ENCODE measurements at regions not wholly inside any gene's neighbourhood (a gene's known extent, or its start where the extent isn't known, plus 50 kb on each side); places are given as distances from the start of the nearest gene placed in this dataset.

DNA sequence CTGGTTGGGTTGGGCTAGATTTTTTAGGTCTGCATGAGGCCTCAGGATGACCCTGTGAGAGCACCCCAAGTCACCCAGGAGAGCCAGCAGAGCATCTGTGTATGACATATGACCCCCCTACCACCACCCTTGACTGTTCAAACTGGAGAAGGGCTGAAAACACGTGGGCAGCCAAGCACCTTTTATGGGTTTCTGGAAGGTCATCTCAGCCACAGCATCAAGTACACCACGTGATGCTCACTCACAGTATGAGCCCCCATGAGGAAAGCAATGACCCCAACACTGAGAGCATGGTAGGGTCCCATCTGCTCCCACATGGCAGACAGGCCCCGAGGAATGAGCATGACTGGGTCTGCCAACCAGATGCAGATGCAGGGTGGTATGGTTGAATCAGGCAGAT is 149.4 kb upstream of the GDF10 start:
- Histone ChIP-seq H3K27ac (no peak overlapping the region), H3K9me3 (replicated peaks in 1 of 3) (peaks cover 0 to 6% (median 0%) of the 10 kb centered on the region in 3 donors), H3K4me1 (replicated peaks in 1 of 2) (no peaks in the 10 kb centered on the region), H3K36me3 (replicated peaks in 1 of 2) (no peaks in the 10 kb centered on the region), H3K4me3 (no peak overlapping the region), H3K27me3 (no peaks in the 10 kb centered on the region)
- DNase-seq = no peak
- intact Hi-C loops (cut with DNase I) = no loop called here
- 64 to 100% (median 70%) methylated on average over 1 to 3 of the region's 3 CpGs for WGBS, 4 donors
- TF ChIP-seq POLR2A (IDR thresholded peaks at IDR 0.05) = no peak
- TF ChIP-seq, protein P1, sequence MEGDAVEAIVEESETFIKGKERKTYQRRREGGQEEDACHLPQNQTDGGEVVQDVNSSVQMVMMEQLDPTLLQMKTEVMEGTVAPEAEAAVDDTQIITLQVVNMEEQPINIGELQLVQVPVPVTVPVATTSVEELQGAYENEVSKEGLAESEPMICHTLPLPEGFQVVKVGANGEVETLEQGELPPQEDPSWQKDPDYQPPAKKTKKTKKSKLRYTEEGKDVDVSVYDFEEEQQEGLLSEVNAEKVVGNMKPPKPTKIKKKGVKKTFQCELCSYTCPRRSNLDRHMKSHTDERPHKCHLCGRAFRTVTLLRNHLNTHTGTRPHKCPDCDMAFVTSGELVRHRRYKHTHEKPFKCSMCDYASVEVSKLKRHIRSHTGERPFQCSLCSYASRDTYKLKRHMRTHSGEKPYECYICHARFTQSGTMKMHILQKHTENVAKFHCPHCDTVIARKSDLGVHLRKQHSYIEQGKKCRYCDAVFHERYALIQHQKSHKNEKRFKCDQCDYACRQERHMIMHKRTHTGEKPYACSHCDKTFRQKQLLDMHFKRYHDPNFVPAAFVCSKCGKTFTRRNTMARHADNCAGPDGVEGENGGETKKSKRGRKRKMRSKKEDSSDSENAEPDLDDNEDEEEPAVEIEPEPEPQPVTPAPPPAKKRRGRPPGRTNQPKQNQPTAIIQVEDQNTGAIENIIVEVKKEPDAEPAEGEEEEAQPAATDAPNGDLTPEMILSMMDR (IDR thresholded peaks at IDR 0.05) = no peak

GRCh38 chr10:47151920-47152319 is 148.1 kb upstream of the GDF10 start:
- TF ChIP-seq, protein P1 (IDR thresholded peaks at IDR 0.05) = no peak
- no peak for TF ChIP-seq POLR2A (IDR thresholded peaks at IDR 0.05)
- intact Hi-C loops (cut with DNase I) = no loop called here
- no peak for DNase-seq
- Histone ChIP-seq H3K27ac (no peak overlapping the region), H3K27me3 (no peaks in the 10 kb centered on the region), H3K4me3 (no peak overlapping the region), H3K36me3 (replicated peaks in 1 of 2) (no peaks in the 10 kb centered on the region), H3K9me3 (replicated peaks in 1 of 3) (peaks cover 0 to 6% (median 0%) of the 10 kb centered on the region in 3 donors), H3K4me1 (replicated peaks in 1 of 2) (no peaks in the 10 kb centered on the region)
- WGBS, 4 donors = 56 to 67% (median 61%) methylated on average over 6 of the region's 6 CpGs

GRCh38 chr10:47152861-47153349 is 147.1 kb upstream of the GDF10 start:
- H3K36me3 ChIP-seq (replicated peaks in 1 of 2) = no peaks in the 10 kb centered on the region
- no peak overlapping the region for H3K27ac ChIP-seq
- H3K9me3 ChIP-seq (replicated peaks in 1 of 3) = peaks cover 0 to 6% (median 0%) of the 10 kb centered on the region in 3 donors
- intact Hi-C loops (cut with DNase I) = no loop called here
- H3K4me1 ChIP-seq (replicated peaks in 1 of 2) = no peaks in the 10 kb centered on the region
- H3K27me3 ChIP-seq = no peaks in the 10 kb centered on the region
- DNase-seq = no peak
- 63 to 82% (median 74%) methylated on average over 3 of the region's 3 CpGs for WGBS, 4 donors
- no peak for TF ChIP-seq POLR2A (IDR thresholded peaks at IDR 0.05)
- TF ChIP-seq, protein P1 (IDR thresholded peaks at IDR 0.05) = peak in 3 of 6 experiments; percentile 17 to 25 (median 18)
- no peak overlapping the region for H3K4me3 ChIP-seq

GRCh38 chr10:47154762-47155161 is 145.2 kb upstream of the GDF10 start:
- Histone ChIP-seq H3K9me3 (replicated peaks in 1 of 3) (peaks cover 0 to 6% (median 0%) of the 10 kb centered on the region in 3 donors), H3K4me3 (no peak overlapping the region), H3K36me3 (replicated peaks in 1 of 2) (no peaks in the 10 kb centered on the region), H3K27me3 (no peaks in the 10 kb centered on the region), H3K27ac (no peak overlapping the region), H3K4me1 (replicated peaks in 1 of 2) (no peaks in the 10 kb centered on the region)
- intact Hi-C loops (cut with DNase I) = no loop called here
- no peak for DNase-seq
- TF ChIP-seq, protein P1 (IDR thresholded peaks at IDR 0.05) = no peak
- no peak for TF ChIP-seq POLR2A (IDR thresholded peaks at IDR 0.05)
